HG03280 (cell line): ENCODE measurements at regions not wholly inside any gene's neighbourhood (a gene's known extent, or its start where the extent isn't known, plus 50 kb on each side); places are given as distances from the start of the nearest gene placed in this dataset.

ENCODE experiments used
- ATAC-seq: cut with Tn5 transposase; IDR thresholded peaks from one replicate; pipeline ENCODE4 v1.9.1; 2021; ENCODE audit warnings: mild to moderate bottlenecking, moderate library complexity; ENCODE audit not compliant: unreplicated experiment

- ATAC-seq, result no peak
Measured at GRCh38 chr15:97840501-97840900, 120.0 kb upstream of the ARRDC4 start.

GRCh38 chr15:97841558-97841957 lies 118.9 kb upstream of the ARRDC4 start:
- ATAC-seq, result no peak

- ATAC-seq, result no peak
Measured at GRCh38 chr15:97849183-97849582, 111.3 kb upstream of the ARRDC4 start.

- ATAC-seq, result no peak
Measured at GRCh38 chr15:97858296-97858695, 102.2 kb upstream of the ARRDC4 start.

- ATAC-seq, result no peak
Measured at GRCh38 chr15:97861529-97862260, 98.8 kb upstream of the ARRDC4 start.

GRCh38 chr15:97866959-97867358 lies 93.5 kb upstream of the ARRDC4 start:
- ATAC-seq, result no peak

GRCh38 chr15:97867870-97868269 lies 92.6 kb upstream of the ARRDC4 start:
- ATAC-seq, result no peak

- no peak for ATAC-seq
Measured at GRCh38 chr15:97868981-97869380, 91.5 kb upstream of the ARRDC4 start.

- no peak for ATAC-seq
Measured at GRCh38 chr15:97870771-97871170, 89.7 kb upstream of the ARRDC4 start.

- no peak for ATAC-seq
Measured at GRCh38 chr15:97874139-97874538, 86.4 kb upstream of the ARRDC4 start.

GRCh38 chr15:97875025-97875512 lies 85.4 kb upstream of the ARRDC4 start:
- ATAC-seq, result no peak

- no peak for ATAC-seq
Measured at GRCh38 chr15:97875513-97876280, 84.8 kb upstream of the ARRDC4 start.

- ATAC-seq, result no peak
Measured at GRCh38 chr15:97876281-97876675, 84.2 kb upstream of the ARRDC4 start.

GRCh38 chr15:97881346-97881965 lies 79.0 kb upstream of the ARRDC4 start:
- no peak for ATAC-seq

- ATAC-seq, result no peak
Measured at GRCh38 chr15:97884513-97885131, 75.9 kb upstream of the ARRDC4 start.

GRCh38 chr15:97890307-97890706 lies 70.2 kb upstream of the ARRDC4 start:
- no peak for ATAC-seq

GRCh38 chr15:97892167-97892938 lies 68.2 kb upstream of the ARRDC4 start:
- no peak for ATAC-seq

- no peak for ATAC-seq
Measured at GRCh38 chr15:97893967-97894366, 66.5 kb upstream of the ARRDC4 start.

- ATAC-seq, result no peak
Measured at GRCh38 chr15:97899981-97900380, 60.5 kb upstream of the ARRDC4 start.

GRCh38 chr15:97902140-97902780 lies 58.2 kb upstream of the ARRDC4 start:
- ATAC-seq, result no peak
